ENCODE measurements at regions not wholly inside any gene's neighbourhood (a gene's known extent, or its start where the extent isn't known, plus 50 kb on each side); places are given as distances from the start of the nearest gene placed in this dataset.

DNA sequence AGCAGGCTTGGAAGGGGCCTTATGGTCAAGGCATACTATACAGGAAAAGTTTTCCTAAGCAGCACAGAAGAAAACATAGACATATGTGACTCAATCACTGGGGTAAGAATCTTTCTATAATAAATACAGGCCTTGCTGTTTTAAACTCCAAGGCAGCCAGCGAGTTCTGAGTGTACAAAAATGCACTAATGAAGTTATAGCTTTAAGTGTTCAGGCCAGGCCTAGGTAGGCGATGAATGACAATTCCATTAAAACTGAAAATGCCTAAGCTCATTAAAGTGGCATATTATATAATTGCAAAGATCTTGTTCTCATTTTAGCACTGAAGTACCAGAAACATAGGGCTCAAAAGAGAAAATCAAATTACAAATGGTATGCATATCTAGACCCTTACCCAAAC, 716.4 kb upstream of the HS3ST1 start:
- no peak for DNase-seq
- Mint-ChIP-seq H3K9me3 (peaks cover 2 to 14% (median 7%) of the 10 kb centered on the region in 5 donors), H3K4me3 (no peak overlapping the region), H3K27ac (no peak overlapping the region), H3K4me1 (no peaks in the 10 kb centered on the region), H3K27me3 (no peaks in the 10 kb centered on the region), H3K36me3 (no peaks in the 10 kb centered on the region)
- Histone ChIP-seq H3K4me1 (ENCODE audit: insufficient read depth, low read length) (no peaks in the 10 kb centered on the region), H3K36me3 (ENCODE audit: insufficient read depth, low read length) (no peaks in the 10 kb centered on the region), H3K27ac (ENCODE audit: low read depth, low read length) (no peak overlapping the region), H3K27me3 (ENCODE audit: insufficient read depth, low read length, poor library complexity, severe bottlenecking) (no peaks in the 10 kb centered on the region), H3K4me3 (ENCODE audit: low read length) (no peak overlapping the region), H3K9me3 (ENCODE audit: low read length) (no peaks in the 10 kb centered on the region)
- CTCF ChIA-PET, result no interaction called here
- POLR2A ChIA-PET, result no interaction called here

DNA sequence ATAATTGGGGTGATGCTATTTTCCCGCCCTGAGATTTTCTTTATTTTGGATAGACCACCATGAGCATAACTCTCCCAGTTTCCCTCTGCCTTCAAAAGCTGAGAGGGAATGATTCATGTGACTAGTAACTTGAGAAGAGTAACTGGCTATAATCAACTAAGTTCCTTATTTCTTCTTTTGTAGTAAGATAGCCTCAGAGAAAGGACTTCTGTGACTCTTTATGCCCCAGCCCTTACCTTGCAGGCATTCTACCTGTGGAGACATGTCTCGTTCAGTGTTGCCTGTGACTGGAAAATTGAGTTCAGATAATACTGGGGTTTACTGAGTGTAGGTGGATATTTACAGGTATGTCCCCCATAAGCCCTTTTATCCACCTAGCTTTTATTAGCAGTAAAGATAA, 715.4 kb upstream of the HS3ST1 start:
- Mint-ChIP-seq H3K4me3 (no peak overlapping the region), H3K27me3 (no peaks in the 10 kb centered on the region), H3K27ac (no peak overlapping the region), H3K9me3 (peaks cover 0 to 14% (median 8%) of the 10 kb centered on the region in 5 donors), H3K4me1 (no peaks in the 10 kb centered on the region), H3K36me3 (no peaks in the 10 kb centered on the region)
- ChIA-PET POLR2A (no interaction called here), CTCF (no interaction called here)
- H3K9me3 ChIP-seq (ENCODE audit: low read length), result no peaks in the 10 kb centered on the region
- no peaks in the 10 kb centered on the region for H3K4me1 ChIP-seq (ENCODE audit: insufficient read depth, low read length)
- no peak overlapping the region for H3K4me3 ChIP-seq (ENCODE audit: low read length)
- H3K27ac ChIP-seq (ENCODE audit: low read depth, low read length), result no peak overlapping the region
- H3K27me3 ChIP-seq (ENCODE audit: insufficient read depth, low read length, poor library complexity, severe bottlenecking), result no peaks in the 10 kb centered on the region
- no peaks in the 10 kb centered on the region for H3K36me3 ChIP-seq (ENCODE audit: insufficient read depth, low read length)
- no peak for DNase-seq

GRCh38 chr4:12140864-12141263, 712.2 kb upstream of the HS3ST1 start:
- Mint-ChIP-seq H3K4me3 (no peak overlapping the region), H3K4me1 (no peaks in the 10 kb centered on the region), H3K36me3 (no peaks in the 10 kb centered on the region), H3K9me3 (peaks cover 0 to 14% (median 7%) of the 10 kb centered on the region in 5 donors), H3K27ac (no peak overlapping the region), H3K27me3 (no peaks in the 10 kb centered on the region)
- H3K9me3 ChIP-seq (ENCODE audit: low read length), result no peaks in the 10 kb centered on the region
- no peaks in the 10 kb centered on the region for H3K27me3 ChIP-seq (ENCODE audit: insufficient read depth, low read length, poor library complexity, severe bottlenecking)
- ChIA-PET CTCF (no interaction called here), POLR2A (no interaction called here)
- H3K36me3 ChIP-seq (ENCODE audit: insufficient read depth, low read length), result no peaks in the 10 kb centered on the region
- no peaks in the 10 kb centered on the region for H3K4me1 ChIP-seq (ENCODE audit: insufficient read depth, low read length)
- H3K4me3 ChIP-seq (ENCODE audit: low read length), result no peak overlapping the region
- no peak for DNase-seq
- H3K27ac ChIP-seq (ENCODE audit: low read depth, low read length), result no peak overlapping the region

DNA sequence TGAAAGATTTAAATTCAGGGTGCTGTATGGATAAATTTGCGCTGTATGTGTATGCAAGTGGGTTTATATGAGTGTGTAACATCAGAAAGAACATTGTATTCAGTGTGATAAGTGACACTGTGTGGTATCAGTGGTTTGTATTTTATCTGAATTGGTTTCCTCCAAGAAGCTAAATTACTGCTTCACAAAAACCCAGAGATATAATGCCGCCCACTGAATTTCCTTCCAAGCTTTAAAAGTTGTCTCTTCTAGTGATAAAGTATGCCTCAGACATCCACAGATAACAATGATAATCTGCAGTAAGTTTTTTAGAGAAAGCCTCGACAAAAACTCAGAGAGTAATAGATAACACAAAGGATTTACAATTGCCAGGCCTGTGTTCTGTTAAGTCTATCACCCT, 710.6 kb upstream of the HS3ST1 start:
- peaks cover 0 to 18% (median 7%) of the 10 kb centered on the region in 5 donors for H3K9me3 Mint-ChIP-seq
- CTCF ChIA-PET, result no interaction called here

GRCh38 chr4:12138488-12138887, 709.8 kb upstream of the HS3ST1 start:
- Histone ChIP-seq H3K4me1 (ENCODE audit: insufficient read depth, low read length) (no peaks in the 10 kb centered on the region), H3K36me3 (ENCODE audit: insufficient read depth, low read length) (no peaks in the 10 kb centered on the region), H3K4me3 (ENCODE audit: low read length) (no peak overlapping the region), H3K9me3 (ENCODE audit: low read length) (no peaks in the 10 kb centered on the region), H3K27me3 (ENCODE audit: insufficient read depth, low read length, poor library complexity, severe bottlenecking) (no peaks in the 10 kb centered on the region), H3K27ac (ENCODE audit: low read depth, low read length) (no peak overlapping the region)
- Mint-ChIP-seq H3K27me3 (no peaks in the 10 kb centered on the region), H3K9me3 (peaks cover 3 to 26% (median 9%) of the 10 kb centered on the region in 5 donors), H3K4me1 (no peaks in the 10 kb centered on the region), H3K36me3 (no peaks in the 10 kb centered on the region), H3K27ac (no peak overlapping the region), H3K4me3 (no peak overlapping the region)
- ChIA-PET POLR2A (no interaction called here), CTCF (no interaction called here)
- no peak for DNase-seq

More for the DNA sequence above, 710.6 kb upstream of the HS3ST1 start:
- H3K9me3 ChIP-seq (ENCODE audit: low read length), result no peaks in the 10 kb centered on the region
- POLR2A ChIA-PET, result no interaction called here
- H3K27ac Mint-ChIP-seq, result no peak overlapping the region
- H3K4me3 ChIP-seq (ENCODE audit: low read length), result no peak overlapping the region
- H3K4me1 ChIP-seq (ENCODE audit: insufficient read depth, low read length), result no peaks in the 10 kb centered on the region
- no peak overlapping the region for H3K4me3 Mint-ChIP-seq
- H3K27me3 ChIP-seq (ENCODE audit: insufficient read depth, low read length, poor library complexity, severe bottlenecking), result no peaks in the 10 kb centered on the region
- H3K36me3 ChIP-seq (ENCODE audit: insufficient read depth, low read length), result no peaks in the 10 kb centered on the region
- no peaks in the 10 kb centered on the region for H3K36me3 Mint-ChIP-seq
- H3K4me1 Mint-ChIP-seq, result no peaks in the 10 kb centered on the region
- no peaks in the 10 kb centered on the region for H3K27me3 Mint-ChIP-seq
- DNase-seq, result no peak
- no peak overlapping the region for H3K27ac ChIP-seq (ENCODE audit: low read depth, low read length)

DNA sequence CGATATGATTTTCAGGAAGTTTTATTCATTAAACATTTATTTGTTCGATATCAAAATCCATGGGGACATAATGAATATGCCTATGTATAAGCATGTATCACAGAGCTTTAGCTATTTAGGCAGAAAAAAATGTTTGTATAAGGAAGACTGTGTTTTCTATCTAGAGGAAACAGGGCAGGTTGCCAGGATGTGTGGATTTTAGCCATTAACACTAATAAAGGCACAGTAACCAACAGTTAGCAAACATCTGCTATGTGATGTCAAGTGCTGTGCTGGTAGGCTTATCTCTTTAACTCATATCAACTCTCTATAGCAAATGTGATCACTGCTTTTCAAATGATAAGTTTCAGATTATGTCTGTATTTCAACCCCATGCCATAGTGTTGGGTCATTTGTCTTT, 708.9 kb upstream of the HS3ST1 start:
- H3K4me3 ChIP-seq (ENCODE audit: low read length), result no peak overlapping the region
- no peak overlapping the region for H3K27ac ChIP-seq (ENCODE audit: low read depth, low read length)
- H3K27ac Mint-ChIP-seq, result no peak overlapping the region
- CTCF ChIA-PET, result no interaction called here
- POLR2A ChIA-PET, result no interaction called here
- H3K27me3 ChIP-seq (ENCODE audit: insufficient read depth, low read length, poor library complexity, severe bottlenecking), result no peaks in the 10 kb centered on the region
- no peaks in the 10 kb centered on the region for H3K9me3 ChIP-seq (ENCODE audit: low read length)
- no peaks in the 10 kb centered on the region for H3K36me3 Mint-ChIP-seq
- DNase-seq, result no peak
- peaks cover 3 to 30% (median 11%) of the 10 kb centered on the region in 5 donors for H3K9me3 Mint-ChIP-seq
- H3K4me1 ChIP-seq (ENCODE audit: insufficient read depth, low read length), result no peaks in the 10 kb centered on the region
- no peaks in the 10 kb centered on the region for H3K27me3 Mint-ChIP-seq
- no peaks in the 10 kb centered on the region for H3K36me3 ChIP-seq (ENCODE audit: insufficient read depth, low read length)
- H3K4me3 Mint-ChIP-seq, result no peak overlapping the region
- H3K4me1 Mint-ChIP-seq, result no peaks in the 10 kb centered on the region

DNA sequence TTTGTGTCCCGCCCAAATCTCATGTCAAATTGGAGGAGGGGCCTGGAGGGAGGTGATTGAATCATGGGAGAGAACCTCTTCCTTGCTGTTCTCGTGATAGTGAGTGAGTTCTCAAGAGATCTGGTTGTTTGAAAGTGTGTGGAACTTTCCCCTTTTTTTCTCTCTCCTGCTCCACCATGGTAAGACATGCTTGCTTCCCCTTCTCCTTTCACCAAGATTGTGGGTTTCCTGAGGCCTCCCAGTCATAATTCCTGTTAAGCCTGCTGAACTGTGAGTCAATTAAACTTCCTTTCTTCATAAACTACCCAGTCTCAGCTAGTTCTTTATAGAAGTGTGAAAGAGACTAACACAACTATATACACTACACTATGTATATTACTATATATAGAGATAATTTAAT, 697.8 kb upstream of the HS3ST1 start:
- Mint-ChIP-seq H3K27ac (no peak overlapping the region), H3K27me3 (peaks cover 0 to 3% of the 10 kb centered on the region in 2 donors), H3K36me3 (no peaks in the 10 kb centered on the region), H3K9me3 (peaks cover 4 to 22% (median 10%) of the 10 kb centered on the region in 5 donors), H3K4me1 (no peaks in the 10 kb centered on the region), H3K4me3 (no peak overlapping the region)
- no peak for DNase-seq
- Histone ChIP-seq H3K36me3 (ENCODE audit: insufficient read depth, low read length) (no peaks in the 10 kb centered on the region), H3K27ac (ENCODE audit: low read depth, low read length) (no peak overlapping the region), H3K4me3 (ENCODE audit: low read length) (no peak overlapping the region), H3K27me3 (ENCODE audit: insufficient read depth, low read length, poor library complexity, severe bottlenecking) (no peaks in the 10 kb centered on the region), H3K4me1 (ENCODE audit: insufficient read depth, low read length) (no peaks in the 10 kb centered on the region), H3K9me3 (ENCODE audit: low read length) (no peaks in the 10 kb centered on the region)
- ChIA-PET POLR2A (no interaction called here), CTCF (no interaction called here)

GRCh38 chr4:12124138-12124537, 695.4 kb upstream of the HS3ST1 start:
- no peaks in the 10 kb centered on the region for H3K27me3 ChIP-seq (ENCODE audit: insufficient read depth, low read length, poor library complexity, severe bottlenecking)
- H3K9me3 ChIP-seq (ENCODE audit: low read length), result no peaks in the 10 kb centered on the region
- H3K36me3 Mint-ChIP-seq, result no peaks in the 10 kb centered on the region
- H3K4me1 ChIP-seq (ENCODE audit: insufficient read depth, low read length), result no peaks in the 10 kb centered on the region
- peaks cover 0 to 3% of the 10 kb centered on the region in 2 donors for H3K27me3 Mint-ChIP-seq
- DNase-seq, result no peak
- H3K4me1 Mint-ChIP-seq, result no peaks in the 10 kb centered on the region
- H3K4me3 ChIP-seq (ENCODE audit: low read length), result no peak overlapping the region
- H3K9me3 Mint-ChIP-seq, result peaks cover 2 to 5% (median 3%) of the 10 kb centered on the region in 5 donors
- no peak overlapping the region for H3K27ac Mint-ChIP-seq
- CTCF ChIA-PET, result no interaction called here
- POLR2A ChIA-PET, result no interaction called here
- H3K36me3 ChIP-seq (ENCODE audit: insufficient read depth, low read length), result no peaks in the 10 kb centered on the region
- H3K27ac ChIP-seq (ENCODE audit: low read depth, low read length), result no peak overlapping the region
- H3K4me3 Mint-ChIP-seq, result no peak overlapping the region

DNA sequence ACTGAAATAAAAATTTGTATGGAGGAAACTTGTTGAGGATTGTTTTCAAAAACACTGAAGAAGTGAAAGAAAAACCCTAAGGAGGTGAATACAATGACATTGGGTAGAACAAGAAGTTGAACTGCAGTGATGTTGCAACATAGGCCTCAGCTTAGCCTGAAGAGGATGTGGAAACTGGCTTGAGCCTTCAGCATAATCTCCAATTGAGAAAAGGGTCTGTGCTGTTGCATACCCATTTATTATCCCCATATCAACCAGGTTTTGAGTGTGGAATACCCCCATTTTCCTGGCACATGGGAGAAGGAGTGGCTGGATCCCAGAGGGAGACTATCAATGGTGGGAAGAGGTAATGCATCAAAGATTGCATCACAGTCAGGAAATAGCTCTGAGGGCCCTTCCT, 695.0 kb upstream of the HS3ST1 start:
- Histone ChIP-seq H3K27me3 (ENCODE audit: insufficient read depth, low read length, poor library complexity, severe bottlenecking) (no peaks in the 10 kb centered on the region), H3K9me3 (ENCODE audit: low read length) (no peaks in the 10 kb centered on the region), H3K4me1 (ENCODE audit: insufficient read depth, low read length) (no peaks in the 10 kb centered on the region), H3K27ac (ENCODE audit: low read depth, low read length) (no peak overlapping the region), H3K36me3 (ENCODE audit: insufficient read depth, low read length) (no peaks in the 10 kb centered on the region), H3K4me3 (ENCODE audit: low read length) (no peak overlapping the region)
- POLR2A ChIA-PET, result no interaction called here
- Mint-ChIP-seq H3K27ac (no peak overlapping the region), H3K9me3 (peaks cover 2 to 4% (median 3%) of the 10 kb centered on the region in 5 donors), H3K4me3 (no peak overlapping the region), H3K36me3 (no peaks in the 10 kb centered on the region), H3K4me1 (no peaks in the 10 kb centered on the region), H3K27me3 (peaks cover 0 to 3% of the 10 kb centered on the region in 2 donors)
- DNase-seq, result no peak
- CTCF ChIA-PET, result no interaction called here
